ENCODE measurements at regions not wholly inside any gene's neighbourhood (a gene's known extent, or its start where the extent isn't known, plus 50 kb on each side); places are given as distances from the start of the nearest gene placed in this dataset.
"Not testable (repeated sequence)": the region's sequence is repeated elsewhere in the genome, so short reads cannot be mapped to it uniquely, and the experiment has no call there.

DNA sequence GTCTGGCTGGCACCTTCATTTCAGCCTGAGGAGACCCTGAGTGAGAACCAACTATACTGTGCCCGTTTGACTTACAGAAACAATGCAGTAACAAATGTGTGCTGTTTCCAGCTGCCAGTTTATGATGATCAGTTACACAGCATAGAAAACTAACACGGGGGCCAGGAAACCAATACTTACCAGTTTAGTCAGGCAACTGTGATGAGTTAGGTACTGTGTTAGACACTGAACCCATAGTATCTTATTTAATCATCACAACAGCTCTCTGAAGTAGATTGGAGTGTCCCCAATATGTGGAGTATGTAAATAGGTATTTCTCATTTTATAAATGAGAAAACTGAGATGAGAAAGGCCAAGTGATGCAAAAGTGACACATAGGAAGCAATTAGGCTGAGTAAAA lies 620.9 kb upstream of the KLF12 start:
- H3K4me1 Mint-ChIP-seq (ENCODE audit: low read depth): no peaks in the 10 kb centered on the region
- DNase-seq: no peak
- no peaks in the 10 kb centered on the region for H3K27me3 Mint-ChIP-seq
- H3K9me3 Mint-ChIP-seq: no peaks in the 10 kb centered on the region
- H3K4me3 Mint-ChIP-seq: no peak overlapping the region
- no peaks in the 10 kb centered on the region for H3K36me3 Mint-ChIP-seq (ENCODE audit: low read depth)
- H3K27ac Mint-ChIP-seq: no peak overlapping the region

DNA sequence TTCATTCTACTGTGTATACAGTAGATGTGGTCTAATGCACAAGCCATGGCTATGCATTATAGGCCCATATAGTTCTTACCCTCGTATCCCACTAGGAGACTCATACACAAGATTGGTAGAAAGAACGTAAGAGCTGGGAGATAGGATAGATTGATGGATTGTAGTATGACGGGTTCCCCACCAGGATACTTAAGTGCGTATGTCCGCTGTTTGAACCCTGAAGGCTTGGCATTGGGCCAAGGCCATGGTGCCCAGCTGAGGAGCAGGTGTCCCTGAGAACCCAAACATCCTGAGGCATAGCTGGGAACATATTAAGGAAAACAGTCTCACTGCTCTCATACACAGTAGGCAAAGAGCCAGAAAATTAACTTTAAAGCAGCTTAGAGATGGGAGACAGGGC lies 617.5 kb upstream of the KLF12 start:
- Mint-ChIP-seq H3K9me3 (no peaks in the 10 kb centered on the region), H3K4me1 (ENCODE audit: low read depth) (no peaks in the 10 kb centered on the region), H3K27me3 (no peaks in the 10 kb centered on the region), H3K27ac (no peak overlapping the region), H3K4me3 (no peak overlapping the region), H3K36me3 (ENCODE audit: low read depth) (no peaks in the 10 kb centered on the region)
- DNase-seq: no peak

DNA sequence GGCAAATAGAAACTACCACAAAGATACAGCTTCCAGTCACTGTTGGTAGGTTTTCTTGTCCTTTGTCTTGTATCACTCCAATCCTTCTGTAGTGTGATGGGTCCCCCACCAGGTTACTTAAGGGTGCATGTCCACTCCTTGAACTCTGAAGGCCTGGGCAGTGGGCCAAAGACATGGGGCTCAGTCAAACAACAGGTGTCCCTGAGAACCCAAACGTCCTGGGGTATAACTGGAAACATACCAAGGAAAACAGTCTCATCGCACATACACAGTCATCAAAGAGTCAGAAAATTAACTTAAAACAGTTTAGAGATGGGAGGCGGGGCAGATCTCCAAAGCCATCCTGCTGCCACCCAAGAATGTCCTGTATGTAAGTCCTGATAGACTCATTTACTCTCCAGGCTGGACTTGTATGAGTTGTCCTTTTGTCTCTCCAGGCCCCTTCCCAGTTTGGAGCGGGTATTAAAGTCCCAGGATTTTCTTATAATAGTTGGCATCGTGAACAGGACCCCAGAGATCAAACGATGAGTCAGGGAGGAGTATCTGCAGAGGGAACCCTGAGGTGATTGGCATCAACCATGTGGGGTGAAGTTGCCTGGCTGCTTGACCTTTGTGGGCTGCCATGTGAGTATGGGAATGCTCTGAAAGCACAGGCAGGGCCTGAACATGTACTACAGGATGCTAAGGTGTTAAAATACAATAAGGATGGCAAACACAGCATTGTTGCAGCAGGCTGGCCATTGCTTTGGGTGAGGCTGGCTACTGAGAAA lies 613.2 kb upstream of the KLF12 start:
- H3K27ac Mint-ChIP-seq: no peak overlapping the region

DNA sequence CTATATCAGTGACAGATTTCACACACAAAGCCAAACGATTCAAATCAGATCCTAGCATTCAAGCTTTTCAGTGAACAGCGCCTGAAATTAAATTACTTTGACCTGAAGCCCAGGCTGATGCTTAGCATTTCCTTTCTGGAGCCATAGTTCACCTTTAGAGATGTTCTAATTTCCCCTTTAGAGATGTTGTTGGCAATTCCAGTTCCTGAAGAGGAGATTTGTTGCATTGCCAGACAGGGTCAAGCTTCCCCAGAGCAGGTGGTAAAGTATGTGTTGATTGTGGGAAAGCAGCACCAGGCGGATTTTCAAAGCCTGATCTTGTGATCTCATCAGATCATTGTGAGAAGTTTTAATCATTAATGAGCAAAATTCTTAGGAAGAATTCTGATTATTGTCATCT lies 609.8 kb upstream of the KLF12 start:
- peaks cover 2% of the 10 kb centered on the region for H3K27me3 Mint-ChIP-seq
- no peaks in the 10 kb centered on the region for H3K36me3 Mint-ChIP-seq (ENCODE audit: low read depth)
- no peak overlapping the region for H3K27ac Mint-ChIP-seq
- H3K4me1 Mint-ChIP-seq (ENCODE audit: low read depth): no peaks in the 10 kb centered on the region
- no peak for DNase-seq
- H3K4me3 Mint-ChIP-seq: no peak overlapping the region
- no peaks in the 10 kb centered on the region for H3K9me3 Mint-ChIP-seq

More for the DNA sequence above, 613.2 kb upstream of the KLF12 start:
- no peaks in the 10 kb centered on the region for H3K4me1 Mint-ChIP-seq (ENCODE audit: low read depth)
- DNase-seq: no peak
- no peak overlapping the region for H3K4me3 Mint-ChIP-seq
- H3K9me3 Mint-ChIP-seq: no peaks in the 10 kb centered on the region
- no peaks in the 10 kb centered on the region for H3K27me3 Mint-ChIP-seq
- H3K36me3 Mint-ChIP-seq (ENCODE audit: low read depth): no peaks in the 10 kb centered on the region

DNA sequence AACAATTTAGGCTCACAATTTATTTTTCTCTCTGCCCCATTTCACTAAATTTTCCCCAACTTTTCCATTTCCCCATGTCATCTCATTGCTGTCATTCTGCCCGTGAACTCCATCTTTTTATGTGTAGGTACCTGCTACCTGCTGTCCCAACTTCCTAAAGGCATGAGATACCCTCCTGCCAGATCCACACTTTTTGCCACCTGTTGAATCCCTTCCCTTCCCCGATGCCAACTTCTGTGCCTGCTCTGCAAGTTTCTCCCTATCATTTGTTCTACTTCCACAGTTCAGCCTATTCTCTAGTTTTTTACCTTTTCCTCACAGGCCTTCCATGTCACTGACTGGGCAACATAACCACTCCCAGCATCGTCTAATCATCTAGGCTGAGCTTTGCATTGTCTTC lies 607.5 kb upstream of the KLF12 start:
- H3K36me3 Mint-ChIP-seq (ENCODE audit: low read depth): no peaks in the 10 kb centered on the region
- H3K27me3 Mint-ChIP-seq: peaks cover 12% of the 10 kb centered on the region
- no peaks in the 10 kb centered on the region for H3K4me1 Mint-ChIP-seq (ENCODE audit: low read depth)
- DNase-seq: no peak
- no peak overlapping the region for H3K27ac Mint-ChIP-seq
- H3K9me3 Mint-ChIP-seq: no peaks in the 10 kb centered on the region
- no peak overlapping the region for H3K4me3 Mint-ChIP-seq

DNA sequence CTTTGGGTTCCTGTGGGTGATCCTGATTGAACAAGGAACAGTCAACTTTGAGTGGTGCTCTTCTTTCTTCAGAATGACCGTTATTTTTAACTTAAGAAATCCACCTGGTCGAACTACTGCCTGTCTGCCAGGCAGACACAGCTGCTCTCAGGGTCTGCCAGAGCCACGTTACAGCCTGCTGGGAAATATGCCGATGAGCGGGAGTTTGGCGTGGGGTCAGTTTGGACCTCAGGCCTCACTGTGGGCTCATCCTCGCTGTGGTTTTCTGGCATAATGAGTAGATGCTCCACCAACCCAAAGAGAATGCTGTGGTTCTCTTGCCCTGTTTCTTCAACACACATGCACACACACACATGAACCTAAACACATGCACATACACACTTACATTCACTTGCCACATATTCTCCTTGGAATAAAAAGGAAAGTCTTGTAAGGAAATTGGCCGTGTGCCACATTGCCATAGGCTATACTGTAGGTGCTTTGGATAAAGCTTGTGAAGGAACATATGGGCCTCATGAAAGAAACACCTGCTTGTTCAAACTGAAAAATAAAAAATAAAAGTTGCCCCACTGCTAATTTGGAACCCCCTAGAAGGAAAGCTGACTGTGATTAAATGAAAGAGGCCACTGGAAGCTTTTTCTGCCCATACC lies 598.7 kb upstream of the KLF12 start:
- Mint-ChIP-seq H3K27me3 (peaks cover 10% of the 10 kb centered on the region), H3K4me3 (no peak overlapping the region), H3K36me3 (ENCODE audit: low read depth) (no peaks in the 10 kb centered on the region), H3K4me1 (ENCODE audit: low read depth) (no peaks in the 10 kb centered on the region), H3K27ac (no peak overlapping the region), H3K9me3 (no peaks in the 10 kb centered on the region)
- no peak for DNase-seq

DNA sequence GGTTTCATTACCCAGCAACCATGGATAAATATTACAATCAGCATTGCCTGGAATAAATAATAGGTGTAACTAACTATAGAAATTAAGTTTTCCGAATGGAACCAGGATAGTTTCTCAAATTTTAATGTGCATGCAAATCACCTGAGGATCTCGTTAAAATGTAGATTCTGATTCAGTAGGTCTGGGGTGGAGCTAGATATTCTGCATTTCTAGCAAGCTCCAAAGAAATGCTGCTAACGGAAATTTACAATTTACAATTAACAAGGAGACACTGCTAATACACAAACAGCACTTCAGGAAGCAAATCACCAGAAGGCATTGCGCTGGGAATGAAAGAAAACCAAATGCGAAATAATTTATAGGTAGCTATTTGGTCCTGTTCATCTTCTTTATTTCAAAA lies 597.5 kb upstream of the KLF12 start:
- H3K9me3 Mint-ChIP-seq: no peaks in the 10 kb centered on the region
- no peak for DNase-seq
- H3K36me3 Mint-ChIP-seq (ENCODE audit: low read depth): no peaks in the 10 kb centered on the region
- H3K27me3 Mint-ChIP-seq: peaks cover 1% of the 10 kb centered on the region
- no peak overlapping the region for H3K4me3 Mint-ChIP-seq
- H3K27ac Mint-ChIP-seq: no peak overlapping the region
- H3K4me1 Mint-ChIP-seq (ENCODE audit: low read depth): no peaks in the 10 kb centered on the region

DNA sequence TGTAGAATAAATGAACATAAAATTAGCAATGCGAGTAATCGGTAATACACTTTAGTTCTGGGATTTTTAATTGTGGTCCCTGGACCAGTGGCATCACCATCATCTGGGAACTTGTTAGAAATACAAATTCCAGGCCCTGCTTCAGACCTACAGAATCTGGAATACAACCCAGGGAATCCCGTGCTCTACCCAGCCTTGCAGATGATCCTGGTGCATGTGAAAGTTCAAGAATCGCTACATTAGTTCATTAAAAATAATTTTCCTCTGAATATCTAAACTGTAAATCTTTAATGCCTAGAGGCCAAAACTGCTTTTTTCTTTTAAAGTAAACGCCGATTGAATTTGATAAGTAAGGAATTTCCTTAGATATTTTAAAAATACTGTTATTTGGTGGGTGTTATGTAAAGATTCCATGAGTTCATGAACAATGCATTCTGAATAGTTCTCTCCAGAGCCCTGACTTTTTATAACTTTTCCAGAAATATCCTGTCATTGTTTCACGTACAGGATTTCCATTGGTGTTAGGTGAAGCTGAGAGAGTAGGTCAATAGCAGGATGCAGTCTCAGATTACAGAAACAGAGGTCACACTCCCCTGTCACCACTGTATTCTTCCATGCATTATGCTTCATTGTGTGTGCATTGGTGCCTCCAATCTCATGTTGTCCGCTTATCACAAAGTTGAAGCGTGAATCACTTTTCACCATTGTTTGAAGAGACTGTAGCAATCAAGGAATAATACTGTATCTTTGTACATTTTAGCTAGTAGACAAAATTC lies 596.5 kb upstream of the KLF12 start:
- Mint-ChIP-seq H3K27me3 (no peaks in the 10 kb centered on the region), H3K4me3 (no peak overlapping the region), H3K36me3 (ENCODE audit: low read depth) (no peaks in the 10 kb centered on the region), H3K27ac (no peak overlapping the region), H3K4me1 (ENCODE audit: low read depth) (no peaks in the 10 kb centered on the region), H3K9me3 (no peaks in the 10 kb centered on the region)
- no peak for DNase-seq

DNA sequence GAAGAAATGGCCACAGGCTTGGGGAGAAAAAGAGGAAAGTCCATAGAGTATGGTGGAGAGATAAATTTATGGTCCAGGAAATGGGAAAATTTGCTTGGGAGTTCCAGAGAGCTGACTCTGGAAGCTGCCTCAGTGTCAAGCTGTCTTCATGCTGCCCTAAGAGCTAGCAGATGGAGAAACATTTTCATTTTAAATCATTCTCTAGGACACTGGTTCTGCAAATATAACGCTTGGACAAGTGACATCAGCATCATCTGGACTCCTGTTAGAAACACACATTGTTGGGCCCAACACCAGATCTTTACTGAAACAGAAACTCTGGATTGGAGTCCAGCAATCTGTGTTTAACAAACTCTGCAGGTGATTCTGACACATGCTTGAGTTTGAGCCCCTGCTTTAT lies 592.0 kb upstream of the KLF12 start:
- no peaks in the 10 kb centered on the region for H3K9me3 Mint-ChIP-seq
- no peaks in the 10 kb centered on the region for H3K36me3 Mint-ChIP-seq (ENCODE audit: low read depth)
- no peak overlapping the region for H3K27ac Mint-ChIP-seq
- DNase-seq: no peak
- no peaks in the 10 kb centered on the region for H3K4me1 Mint-ChIP-seq (ENCODE audit: low read depth)
- peaks cover under 1% of the 10 kb centered on the region for H3K27me3 Mint-ChIP-seq
- no peak overlapping the region for H3K4me3 Mint-ChIP-seq

DNA sequence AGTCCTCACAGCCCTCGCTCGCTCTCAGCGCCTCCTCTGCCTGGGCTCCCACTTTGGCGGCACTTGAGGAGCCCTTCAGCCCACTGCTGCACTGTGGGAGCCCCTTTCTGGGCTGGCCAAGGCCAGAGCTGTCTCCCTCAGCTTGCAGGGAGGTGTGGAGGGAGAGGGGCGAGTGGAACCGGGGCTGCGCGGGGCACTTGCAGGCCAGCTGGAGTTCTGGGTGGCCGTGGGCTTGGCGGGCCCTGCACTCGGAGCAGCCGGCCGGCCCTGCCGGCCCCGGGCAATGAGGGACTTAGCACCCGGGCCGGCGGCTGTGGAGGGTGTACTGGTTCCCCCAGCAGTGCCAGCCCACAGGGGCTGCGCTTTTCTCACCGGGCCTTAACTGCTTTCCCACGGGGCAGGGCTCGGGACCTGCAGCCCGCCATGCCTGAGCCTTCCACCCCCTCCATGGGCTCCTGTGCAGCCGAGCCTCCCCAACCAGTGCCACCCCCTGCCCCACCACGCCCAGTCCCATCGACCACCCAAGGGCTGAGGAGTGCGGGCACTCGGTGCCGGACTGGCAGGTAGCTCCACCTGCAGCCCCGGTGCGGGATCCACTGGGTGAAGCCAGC lies 584.1 kb upstream of the KLF12 start:
- H3K4me1 Mint-ChIP-seq (ENCODE audit: low read depth); H3K27ac Mint-ChIP-seq; H3K27me3 Mint-ChIP-seq; H3K9me3 Mint-ChIP-seq; H3K4me3 Mint-ChIP-seq; H3K36me3 Mint-ChIP-seq (ENCODE audit: low read depth); DNase-seq: not testable (repeated sequence)

DNA sequence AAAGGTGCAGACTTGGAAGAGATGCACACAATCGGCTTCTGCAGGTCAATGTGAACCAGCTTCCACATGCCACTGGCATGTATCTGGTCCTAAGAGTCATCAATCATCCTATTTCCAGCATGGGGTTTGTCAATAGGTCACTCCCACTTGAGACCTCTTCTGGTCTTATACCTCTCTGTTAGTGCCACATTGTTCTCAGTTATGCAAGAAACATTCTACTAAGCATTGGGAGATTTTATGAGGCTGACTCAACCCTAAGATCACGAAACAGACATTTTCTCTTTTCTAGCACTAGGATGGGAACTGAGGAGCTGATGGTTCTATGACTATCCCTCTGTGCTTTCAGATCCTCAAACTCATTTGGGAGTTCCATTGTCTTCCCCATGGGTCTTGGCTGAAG lies 581.5 kb upstream of the KLF12 start:
- no peaks in the 10 kb centered on the region for H3K9me3 Mint-ChIP-seq
- DNase-seq: no peak
- no peaks in the 10 kb centered on the region for H3K36me3 Mint-ChIP-seq (ENCODE audit: low read depth)
- H3K4me3 Mint-ChIP-seq: no peak overlapping the region
- H3K27ac Mint-ChIP-seq: no peak overlapping the region
- no peaks in the 10 kb centered on the region for H3K4me1 Mint-ChIP-seq (ENCODE audit: low read depth)
- H3K27me3 Mint-ChIP-seq: no peaks in the 10 kb centered on the region

DNA sequence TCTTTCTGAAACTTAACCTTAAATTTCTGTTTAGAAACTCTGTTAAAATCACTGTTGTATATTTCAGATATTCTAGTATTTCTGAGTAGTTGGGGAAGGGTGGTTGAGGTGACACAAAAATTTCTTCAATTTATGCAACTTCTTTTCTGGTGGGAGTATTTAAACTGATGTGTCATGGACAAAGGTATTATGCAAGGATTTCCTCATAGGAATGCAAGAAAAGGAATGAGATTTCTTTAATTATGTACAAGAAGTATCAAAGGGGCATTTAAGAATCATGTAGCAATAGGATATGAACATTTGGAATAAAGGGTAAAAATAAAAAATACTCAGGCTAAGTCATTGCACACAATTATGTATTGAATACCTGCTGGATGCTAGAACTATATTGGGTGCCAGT lies 575.8 kb upstream of the KLF12 start:
- Mint-ChIP-seq H3K4me1 (ENCODE audit: low read depth) (no peaks in the 10 kb centered on the region), H3K9me3 (no peaks in the 10 kb centered on the region), H3K27ac (no peak overlapping the region), H3K4me3 (no peak overlapping the region), H3K36me3 (ENCODE audit: low read depth) (no peaks in the 10 kb centered on the region), H3K27me3 (no peaks in the 10 kb centered on the region)
- no peak for DNase-seq

DNA sequence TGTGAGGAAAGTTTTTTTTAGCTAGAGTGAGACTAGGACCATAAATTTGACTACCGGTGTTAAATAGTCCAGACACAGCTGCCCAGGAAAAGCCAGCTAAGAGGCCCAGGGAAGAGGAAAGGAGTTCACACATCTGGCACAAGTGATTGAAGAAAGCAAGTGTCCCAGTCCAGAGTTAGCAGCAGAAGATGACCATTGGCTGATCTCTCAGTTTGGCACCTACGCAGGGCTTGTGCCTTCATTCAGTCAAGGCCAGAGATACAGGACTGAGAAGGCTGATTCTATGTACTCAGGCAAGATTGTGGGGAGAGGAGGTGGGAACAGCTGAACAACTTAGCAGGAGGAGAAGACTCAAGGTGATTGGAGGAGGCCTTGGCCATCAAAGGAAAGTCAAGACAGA lies 575.0 kb upstream of the KLF12 start:
- H3K27ac Mint-ChIP-seq: no peak overlapping the region
- H3K4me1 Mint-ChIP-seq (ENCODE audit: low read depth): no peaks in the 10 kb centered on the region
- DNase-seq: no peak
- no peaks in the 10 kb centered on the region for H3K27me3 Mint-ChIP-seq
- no peaks in the 10 kb centered on the region for H3K9me3 Mint-ChIP-seq
- no peak overlapping the region for H3K4me3 Mint-ChIP-seq
- no peaks in the 10 kb centered on the region for H3K36me3 Mint-ChIP-seq (ENCODE audit: low read depth)

DNA sequence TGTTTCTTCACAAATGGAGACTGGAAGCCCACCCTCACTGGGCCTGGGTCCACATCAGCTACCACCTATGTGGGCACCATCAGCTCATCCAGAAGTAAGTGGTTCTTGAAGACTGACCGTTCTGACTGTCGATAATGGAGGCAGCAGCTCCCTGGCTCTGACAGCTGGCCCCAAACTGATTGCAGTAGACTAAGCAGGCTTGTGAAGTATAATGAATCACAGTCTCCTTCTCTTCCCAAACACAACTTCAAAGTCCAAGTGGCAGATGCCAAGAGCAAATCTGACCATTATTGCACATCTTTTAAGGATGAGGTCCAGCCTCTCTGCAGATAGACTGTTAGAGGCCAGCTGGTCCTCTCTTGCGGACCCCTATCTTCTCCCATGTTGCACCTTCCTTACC lies 574.4 kb upstream of the KLF12 start:
- H3K27me3 Mint-ChIP-seq: no peaks in the 10 kb centered on the region
- H3K36me3 Mint-ChIP-seq (ENCODE audit: low read depth): no peaks in the 10 kb centered on the region

DNA sequence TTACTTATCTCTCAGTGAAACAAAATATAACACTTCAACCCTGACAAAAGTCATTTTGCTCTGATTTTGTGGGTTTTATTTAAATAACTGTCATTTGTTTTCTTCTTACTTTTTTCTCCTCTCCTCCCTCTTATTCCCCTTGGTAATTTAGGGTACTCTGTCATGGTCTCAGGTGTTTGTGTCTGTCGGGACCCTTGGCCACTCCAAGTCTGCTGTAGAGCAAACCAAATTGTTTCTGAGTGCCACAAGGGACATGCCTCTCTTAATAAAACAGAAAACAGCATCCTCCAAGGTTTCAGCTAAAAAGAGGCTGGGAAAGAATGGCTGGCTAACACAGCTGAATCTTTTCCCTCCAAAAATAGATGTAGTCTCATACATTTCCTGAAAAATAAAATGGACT lies 573.1 kb upstream of the KLF12 start:
- no peaks in the 10 kb centered on the region for H3K9me3 Mint-ChIP-seq
- no peak overlapping the region for H3K27ac Mint-ChIP-seq
- no peaks in the 10 kb centered on the region for H3K36me3 Mint-ChIP-seq (ENCODE audit: low read depth)
- no peaks in the 10 kb centered on the region for H3K27me3 Mint-ChIP-seq
- no peak overlapping the region for H3K4me3 Mint-ChIP-seq
- H3K4me1 Mint-ChIP-seq (ENCODE audit: low read depth): no peaks in the 10 kb centered on the region
- DNase-seq: no peak

More for the DNA sequence above, 574.4 kb upstream of the KLF12 start:
- DNase-seq: no peak
- H3K9me3 Mint-ChIP-seq: no peaks in the 10 kb centered on the region
- no peaks in the 10 kb centered on the region for H3K4me1 Mint-ChIP-seq (ENCODE audit: low read depth)
- H3K27ac Mint-ChIP-seq: no peak overlapping the region
- no peak overlapping the region for H3K4me3 Mint-ChIP-seq
